ENCODE measurements at regions not wholly inside any gene's neighbourhood (a gene's known extent, or its start where the extent isn't known, plus 50 kb on each side); places are given as distances from the start of the nearest gene placed in this dataset.

- H3K4me3 Mint-ChIP-seq = no peak overlapping the region
- no peak for TF ChIP-seq CTCF (conservative IDR thresholded peaks at IDR 0.05)
- H3K9me3 Mint-ChIP-seq = peaks cover 6% of the 10 kb centered on the region
- DNase-seq (ENCODE audit: low read depth, low spot score) = no peak
- H3K4me1 Mint-ChIP-seq = no peaks in the 10 kb centered on the region
- H3K36me3 Mint-ChIP-seq (ENCODE audit: low read depth) = peaks cover 4% of the 10 kb centered on the region
- H3K27ac Mint-ChIP-seq (ENCODE audit: unreplicated experiment) = no peak overlapping the region
- no peaks in the 10 kb centered on the region for H3K27me3 Mint-ChIP-seq (ENCODE audit: low read depth)
Measured at GRCh38 chr3:95311272-95311671, 1248.4 kb downstream of the NSUN3 start.

GRCh38 chr3:95312650-95313049 lies 1249.8 kb downstream of the NSUN3 start:
- no peak for DNase-seq (ENCODE audit: low read depth, low spot score)
- Mint-ChIP-seq H3K27ac (ENCODE audit: unreplicated experiment) (no peak overlapping the region), H3K27me3 (ENCODE audit: low read depth) (no peaks in the 10 kb centered on the region), H3K36me3 (ENCODE audit: low read depth) (peaks cover 6% of the 10 kb centered on the region), H3K4me3 (no peak overlapping the region), H3K4me1 (no peaks in the 10 kb centered on the region), H3K9me3 (peaks cover 8% of the 10 kb centered on the region)
- no peak for TF ChIP-seq CTCF (conservative IDR thresholded peaks at IDR 0.05)

- H3K9me3 Mint-ChIP-seq = peaks cover 14% of the 10 kb centered on the region
- H3K36me3 Mint-ChIP-seq (ENCODE audit: low read depth) = peaks cover 6% of the 10 kb centered on the region
- no peaks in the 10 kb centered on the region for H3K27me3 Mint-ChIP-seq (ENCODE audit: low read depth)
- no peak overlapping the region for H3K4me3 Mint-ChIP-seq
- no peak overlapping the region for H3K27ac Mint-ChIP-seq (ENCODE audit: unreplicated experiment)
- DNase-seq (ENCODE audit: low read depth, low spot score) = no peak
- peaks cover 10% of the 10 kb centered on the region for H3K4me1 Mint-ChIP-seq
- TF ChIP-seq CTCF (conservative IDR thresholded peaks at IDR 0.05) = no peak
Measured at GRCh38 chr3:95319921-95320494, 1257.1 kb downstream of the NSUN3 start.

GRCh38 chr3:95327478-95327877 lies 1264.6 kb downstream of the NSUN3 start:
- H3K36me3 Mint-ChIP-seq (ENCODE audit: low read depth) = peaks cover 6% of the 10 kb centered on the region
- no peak for TF ChIP-seq CTCF (conservative IDR thresholded peaks at IDR 0.05)
- H3K9me3 Mint-ChIP-seq = peaks cover 12% of the 10 kb centered on the region

GRCh38 chr3:95333826-95334225 lies 1271.0 kb downstream of the NSUN3 start:
- no peak for TF ChIP-seq CTCF (conservative IDR thresholded peaks at IDR 0.05)
- Mint-ChIP-seq H3K4me3 (no peak overlapping the region), H3K27me3 (ENCODE audit: low read depth) (no peaks in the 10 kb centered on the region)

More at GRCh38 chr3:95327478-95327877, 1264.6 kb downstream of the NSUN3 start:
- no peaks in the 10 kb centered on the region for H3K4me1 Mint-ChIP-seq
- no peak for DNase-seq (ENCODE audit: low read depth, low spot score)
- no peak overlapping the region for H3K4me3 Mint-ChIP-seq
- no peaks in the 10 kb centered on the region for H3K27me3 Mint-ChIP-seq (ENCODE audit: low read depth)
- H3K27ac Mint-ChIP-seq (ENCODE audit: unreplicated experiment) = no peak overlapping the region

More at GRCh38 chr3:95333826-95334225, 1271.0 kb downstream of the NSUN3 start:
- Mint-ChIP-seq H3K36me3 (ENCODE audit: low read depth) (no peaks in the 10 kb centered on the region), H3K27ac (ENCODE audit: unreplicated experiment) (no peak overlapping the region), H3K4me1 (no peaks in the 10 kb centered on the region), H3K9me3 (peaks cover 3% of the 10 kb centered on the region)
- DNase-seq (ENCODE audit: low read depth, low spot score) = no peak

Data from neural crest cell (in vitro differentiated cells).